IPS-NIHi7 (cell line): ENCODE measurements at regions not wholly inside any gene's neighbourhood (a gene's known extent, or its start where the extent isn't known, plus 50 kb on each side); places are given as distances from the start of the nearest gene placed in this dataset.

Experiments
- DNase-seq: peaks from one replicate; pipeline ENCODE4 v3.0.0; 2012; ENCODE audit warnings: mixed read lengths; ENCODE audit errors: extremely low spot score

DNA sequence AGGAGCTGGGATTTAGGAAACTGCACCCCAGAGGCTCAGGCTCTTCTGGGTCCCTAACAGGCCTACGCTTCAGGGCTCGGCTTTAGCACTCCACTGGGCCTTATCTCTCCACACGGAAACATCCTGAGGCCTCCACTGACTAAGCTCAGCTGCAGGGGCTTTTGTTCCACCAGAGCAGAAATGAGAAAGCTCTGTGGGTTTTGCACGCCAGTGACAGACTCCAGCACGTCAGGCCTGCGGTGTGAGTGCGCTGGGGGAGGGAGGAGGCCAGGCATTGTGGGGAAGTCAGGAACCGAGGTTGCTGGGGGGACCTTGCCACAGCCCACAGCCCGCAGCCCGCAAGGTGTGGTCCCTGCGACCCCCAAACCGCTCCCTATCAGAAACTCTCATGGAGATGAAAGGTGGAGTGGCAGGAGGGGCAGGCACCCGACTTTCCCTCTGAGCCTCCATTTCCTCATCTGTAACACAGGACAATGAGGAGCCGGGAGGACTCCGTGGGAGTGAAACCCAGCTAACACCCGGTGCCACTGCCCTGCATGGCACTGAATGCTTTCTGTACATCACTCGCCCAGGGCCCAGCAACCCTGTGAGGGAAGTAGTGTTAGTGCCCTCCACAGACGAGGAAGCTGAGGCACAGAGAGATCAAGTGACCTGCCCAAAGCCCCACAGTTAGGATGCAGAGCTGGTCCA, 106.5 kb downstream of the TPRA1 start:
- DNase-seq: no peak

DNA sequence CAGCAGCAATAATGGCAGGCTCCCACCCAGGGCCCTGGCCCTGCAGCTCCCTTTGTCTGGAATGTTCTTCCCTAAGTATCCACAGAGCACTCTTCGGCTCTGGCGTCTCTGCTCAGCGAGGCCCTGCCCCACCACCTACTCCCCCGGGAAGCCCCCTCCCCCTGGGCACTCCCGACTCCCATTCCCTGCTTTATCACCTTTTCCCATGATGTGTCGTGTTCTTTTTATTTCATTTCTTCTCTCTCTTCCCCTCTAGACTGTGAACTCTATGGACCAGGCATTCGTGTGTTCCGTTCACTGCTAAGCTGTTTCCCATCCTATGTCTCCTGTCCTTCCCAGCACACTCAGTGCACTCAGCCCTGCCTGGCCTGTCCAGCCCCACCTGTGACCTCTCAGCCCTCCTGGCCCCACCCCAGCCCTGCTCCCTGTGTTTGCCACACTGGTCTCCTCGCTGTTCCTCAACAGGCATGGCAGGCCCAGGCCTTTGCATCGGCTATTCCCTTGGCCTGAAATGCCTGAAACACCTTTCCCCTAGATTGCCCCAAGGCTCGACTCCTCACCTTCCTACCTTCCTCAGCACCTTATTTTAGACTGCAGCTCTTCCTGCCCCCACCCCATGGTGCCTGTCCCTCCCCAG, 107.4 kb downstream of the TPRA1 start:
- no peak for DNase-seq

DNA sequence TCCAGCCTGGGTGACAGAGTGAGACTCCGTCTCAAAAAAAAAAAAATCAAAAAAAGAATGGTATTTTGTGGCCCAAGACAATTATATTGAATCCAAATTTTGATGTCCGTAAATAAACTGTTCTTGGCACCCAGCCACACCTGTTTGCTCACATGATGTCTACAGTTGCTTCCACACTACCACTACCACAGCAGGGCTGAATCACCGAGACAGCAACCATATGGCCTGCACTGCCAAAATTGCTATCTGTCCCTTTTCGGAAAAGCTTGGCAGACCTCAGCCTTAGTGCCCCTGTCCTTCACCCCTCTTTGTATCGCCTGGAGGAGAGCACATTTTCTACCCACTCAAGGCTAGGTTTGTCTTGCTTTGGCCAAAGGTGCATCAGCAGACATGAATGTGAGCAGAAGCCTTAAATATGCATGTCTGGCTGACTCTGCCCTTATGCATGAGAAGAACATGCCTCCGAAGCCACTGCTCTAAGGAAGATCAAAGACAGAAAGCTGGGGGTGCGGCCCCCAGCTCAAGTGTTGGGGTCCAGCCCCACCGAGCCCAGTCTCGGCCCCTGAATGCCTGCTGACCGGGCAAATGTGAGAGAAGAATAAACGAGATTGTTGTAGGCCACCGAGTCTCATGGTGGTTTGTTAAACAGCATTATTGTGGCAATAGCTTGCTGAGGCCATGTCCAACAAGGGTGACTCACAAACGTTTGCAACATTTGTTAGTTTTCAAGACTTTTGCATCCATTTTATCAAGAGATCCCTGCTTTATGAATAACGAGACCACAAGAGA, 108.1 kb downstream of the TPRA1 start:
- DNase-seq: no peak

DNA sequence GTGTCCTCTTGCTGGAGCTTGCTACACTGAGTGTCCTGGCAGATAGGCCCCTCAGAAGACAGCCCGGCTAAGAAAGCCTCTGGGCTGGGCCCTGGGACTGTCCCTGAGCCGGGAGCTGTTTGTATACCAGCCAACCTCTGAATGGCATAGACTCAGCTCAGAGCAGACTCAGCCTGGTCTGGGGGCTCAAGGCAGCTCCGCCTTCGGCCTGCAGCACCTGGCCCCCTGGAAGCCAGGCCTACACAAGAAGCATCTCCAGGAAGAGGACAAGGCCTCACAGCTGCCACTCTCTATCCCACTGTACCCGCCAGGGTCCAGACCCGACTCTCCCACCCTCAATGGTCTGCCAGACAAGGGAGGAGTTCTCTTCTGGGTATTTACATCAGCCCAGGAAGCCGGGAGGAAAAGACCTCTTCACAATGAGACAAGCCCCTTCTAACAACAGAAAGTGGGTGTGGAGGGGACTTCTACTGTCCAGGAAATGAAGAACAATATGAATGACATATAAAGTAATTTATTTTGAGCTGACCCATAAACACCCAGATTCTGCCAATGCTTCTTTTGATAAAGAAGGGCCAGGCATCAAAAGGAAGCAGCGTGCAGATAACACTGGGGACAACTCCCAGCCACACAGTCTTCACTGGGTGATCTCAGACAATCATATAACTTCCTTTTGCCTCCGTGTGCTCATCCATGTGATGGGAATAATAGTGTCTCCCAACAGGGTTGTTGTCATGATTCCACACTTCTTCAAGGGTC, 110.2 kb downstream of the TPRA1 start:
- DNase-seq: no peak

DNA sequence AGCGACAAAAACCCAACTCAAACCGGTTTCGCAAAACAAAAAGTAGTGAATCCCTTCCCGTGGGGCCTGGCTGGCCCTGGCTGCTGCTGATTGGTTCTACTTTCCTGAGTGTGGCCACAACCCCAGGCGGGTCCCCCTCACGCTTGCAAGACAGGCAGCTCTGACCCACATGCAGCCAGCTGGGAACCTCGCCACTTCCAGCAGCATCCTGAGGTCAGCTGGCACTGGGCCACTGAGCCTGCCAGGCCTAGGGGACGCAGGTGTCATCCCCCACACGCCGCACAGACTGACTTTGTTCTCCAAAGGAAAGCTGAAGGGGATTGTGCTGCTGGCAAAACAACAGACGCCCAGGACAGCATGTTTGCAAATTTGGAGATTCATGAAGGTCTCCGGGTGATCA, 111.1 kb downstream of the TPRA1 start:
- peak; percentile 36 for DNase-seq

DNA sequence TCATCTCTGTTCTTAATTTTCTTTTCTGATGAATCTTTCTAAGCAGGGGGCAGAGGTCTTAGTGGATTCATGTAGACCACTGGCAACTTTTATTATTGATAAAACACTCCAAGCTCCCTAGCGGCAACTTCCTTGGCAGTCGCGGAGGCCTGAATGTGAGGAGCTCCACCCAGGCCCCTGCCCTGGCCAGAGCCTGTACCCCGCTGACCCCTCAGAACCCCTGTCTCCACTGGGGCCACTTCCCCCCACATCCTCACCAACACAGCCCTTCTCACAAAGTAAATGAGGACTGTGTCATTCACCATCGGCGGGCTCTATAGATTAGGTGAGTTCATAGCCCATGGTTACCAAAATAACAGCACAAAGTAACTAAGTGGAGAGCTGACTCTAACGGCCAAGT, 111.6 kb downstream of the TPRA1 start:
- DNase-seq: no peak

DNA sequence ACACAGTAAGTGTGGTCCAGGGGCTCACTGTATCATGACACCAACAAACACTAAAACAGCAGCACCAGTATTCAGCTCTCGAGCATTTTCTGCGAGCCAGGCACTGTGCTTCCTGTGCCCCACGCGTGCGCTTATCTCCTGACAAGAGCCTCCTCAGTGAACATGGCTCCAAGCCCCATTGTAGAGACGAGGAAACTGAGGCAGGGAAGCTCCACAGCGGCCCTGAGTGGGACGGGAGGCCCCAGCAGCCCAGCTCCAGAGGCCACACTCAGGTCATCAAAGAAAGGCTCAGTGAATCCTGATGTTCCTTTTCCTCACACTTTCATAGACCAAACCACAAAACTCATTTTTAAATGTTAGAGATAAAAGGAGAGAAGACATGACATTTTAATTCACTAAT, 113.1 kb downstream of the TPRA1 start:
- no peak for DNase-seq

DNA sequence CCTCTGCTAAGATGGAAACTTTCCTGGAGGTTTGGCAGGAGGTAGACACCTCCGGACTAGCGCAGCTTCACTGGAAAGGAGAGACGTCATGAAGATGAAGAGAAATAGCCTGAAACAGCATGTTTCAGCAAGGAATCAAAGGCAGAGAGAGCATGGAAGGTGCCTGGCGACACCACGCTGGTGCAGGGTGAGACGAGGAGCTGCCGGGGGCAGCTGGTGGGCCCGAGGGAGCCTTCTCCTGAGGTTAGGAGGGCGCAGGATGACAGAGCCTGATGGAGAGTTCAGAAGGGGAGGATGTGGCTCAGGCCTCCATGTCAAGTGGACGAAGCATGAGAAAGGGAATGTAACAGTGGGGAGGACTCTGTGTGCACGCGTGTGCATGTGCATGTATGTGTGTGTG, 113.6 kb downstream of the TPRA1 start:
- DNase-seq: no peak

DNA sequence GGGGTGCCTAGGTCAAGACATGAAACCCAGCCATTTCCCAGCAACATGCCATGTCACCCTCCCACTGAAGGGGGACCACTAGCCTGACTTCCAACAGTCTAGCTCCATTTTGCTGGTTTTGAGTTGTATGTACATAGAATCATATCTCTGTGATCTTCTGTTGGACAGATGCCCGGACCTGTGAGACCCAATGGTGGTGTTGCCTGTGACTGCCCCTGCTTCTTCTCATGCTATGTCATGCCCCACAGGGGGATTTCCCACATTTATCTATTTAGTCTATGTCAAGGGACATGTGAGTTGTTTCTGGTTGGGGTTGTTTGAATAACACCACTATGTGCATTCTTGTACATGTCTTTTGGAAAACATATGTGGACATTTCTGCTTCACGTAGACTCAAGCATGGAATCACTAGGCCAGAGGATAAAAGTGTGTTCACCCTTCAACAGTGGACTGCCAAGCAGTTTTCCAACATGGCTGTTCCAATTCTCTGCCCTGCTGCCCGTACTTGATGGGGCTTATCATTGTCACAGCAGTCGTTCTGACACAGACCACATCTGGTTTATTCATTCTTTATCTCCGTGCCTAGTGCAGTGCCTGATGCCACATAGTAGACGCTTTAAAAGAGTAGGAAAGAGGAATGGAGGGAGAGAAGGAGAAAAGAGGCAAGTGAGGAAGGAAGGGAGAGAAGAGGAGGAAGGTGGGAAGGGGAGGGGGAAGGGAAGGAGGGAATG, 114.4 kb downstream of the TPRA1 start:
- DNase-seq: no peak

DNA sequence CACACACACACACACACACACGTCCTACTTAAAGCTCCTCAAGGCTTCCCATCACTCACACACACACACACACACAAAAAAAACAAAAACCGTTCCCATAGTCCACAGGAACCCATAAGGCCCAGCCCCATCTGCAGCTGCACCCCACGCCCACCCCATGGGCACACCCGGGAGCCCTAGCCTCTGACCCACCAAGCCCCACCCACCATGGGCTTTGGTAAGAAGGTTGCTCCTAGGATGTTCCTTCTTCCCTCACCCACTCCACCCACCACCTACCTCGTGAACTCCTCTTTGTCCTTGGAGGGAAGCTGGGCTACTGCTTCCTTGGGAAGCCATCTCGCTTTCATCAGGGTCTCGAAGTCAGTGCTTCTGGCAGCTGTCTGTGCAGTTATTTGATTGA, 115.1 kb downstream of the TPRA1 start:
- no peak for DNase-seq

DNA sequence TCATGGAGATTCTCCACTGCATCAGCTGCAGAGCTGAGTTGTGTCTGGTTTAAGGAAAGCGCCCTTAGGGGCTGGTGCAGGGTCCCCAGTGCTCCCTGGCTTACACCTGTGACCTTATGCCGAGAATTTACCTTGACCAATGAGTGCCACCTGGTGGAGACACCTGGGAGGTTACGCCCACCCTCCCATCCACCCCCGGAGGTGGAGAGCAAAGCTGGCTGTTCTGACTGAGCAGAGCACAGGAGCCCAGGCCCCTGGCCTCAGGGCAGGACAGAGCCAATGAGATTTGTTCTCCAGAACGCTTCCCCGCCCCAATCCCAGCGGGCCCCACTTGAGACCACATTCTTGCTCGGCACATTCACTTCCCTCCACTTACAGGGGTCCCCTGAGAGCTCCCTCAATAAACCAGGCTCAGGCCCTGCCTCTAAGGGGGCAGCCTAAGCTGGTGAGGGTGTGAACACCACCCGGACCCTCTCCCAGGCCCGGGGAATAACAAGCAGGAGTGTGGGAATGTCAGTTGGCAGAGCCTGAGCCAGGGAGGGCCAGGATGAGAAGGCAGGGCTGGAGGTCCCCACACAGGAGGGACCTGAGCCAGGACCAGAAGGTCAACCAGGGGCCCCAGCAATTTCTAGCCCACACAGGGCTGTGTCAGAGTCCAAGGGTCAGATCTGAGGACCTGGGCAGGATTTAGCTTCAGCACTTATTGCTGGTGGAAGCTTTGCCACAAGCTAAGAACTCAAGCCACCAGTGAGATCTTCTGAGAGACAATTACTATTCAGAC, 117.1 kb downstream of the TPRA1 start:
- peak; percentile 96 for DNase-seq

DNA sequence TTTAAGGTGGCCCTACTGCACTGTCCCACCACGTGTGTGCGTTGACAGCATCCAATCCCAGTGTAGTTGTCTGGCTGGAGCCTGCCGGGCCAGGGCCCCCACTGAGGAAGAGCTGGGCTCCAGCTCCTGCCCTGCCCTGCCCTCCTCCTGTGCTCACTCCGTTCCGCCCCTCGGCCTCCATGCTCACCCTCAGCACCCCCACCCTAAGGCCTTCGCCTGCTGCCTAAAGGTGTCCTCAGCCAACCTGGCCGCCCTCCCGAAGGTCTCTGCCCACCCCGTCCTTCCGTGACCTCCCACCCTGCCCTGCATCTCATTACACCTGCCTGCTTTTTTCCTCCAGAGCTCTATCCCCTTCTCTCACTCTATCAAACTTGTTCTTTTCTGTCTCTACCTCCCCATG, 118.0 kb downstream of the TPRA1 start:
- no peak for DNase-seq

DNA sequence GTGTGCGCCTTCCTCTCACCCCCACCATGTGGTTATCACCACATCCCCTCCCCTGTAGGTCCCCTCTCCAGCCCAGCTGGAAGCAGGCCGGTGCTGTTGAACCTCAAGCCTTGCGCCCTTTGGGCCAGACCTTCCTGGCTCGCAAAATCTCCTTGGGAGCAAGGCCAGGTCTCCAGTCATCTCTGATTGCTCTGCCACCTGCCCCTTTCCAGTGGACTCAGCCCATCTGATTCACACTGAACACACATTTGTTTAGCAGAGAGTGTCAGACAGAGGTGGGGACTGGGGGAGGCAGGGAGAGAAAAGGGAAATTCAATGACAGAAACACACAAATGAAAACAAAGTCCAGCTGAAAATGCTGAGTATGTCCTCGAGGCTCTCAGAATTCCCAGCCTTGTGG, 119.4 kb downstream of the TPRA1 start:
- DNase-seq: no peak

DNA sequence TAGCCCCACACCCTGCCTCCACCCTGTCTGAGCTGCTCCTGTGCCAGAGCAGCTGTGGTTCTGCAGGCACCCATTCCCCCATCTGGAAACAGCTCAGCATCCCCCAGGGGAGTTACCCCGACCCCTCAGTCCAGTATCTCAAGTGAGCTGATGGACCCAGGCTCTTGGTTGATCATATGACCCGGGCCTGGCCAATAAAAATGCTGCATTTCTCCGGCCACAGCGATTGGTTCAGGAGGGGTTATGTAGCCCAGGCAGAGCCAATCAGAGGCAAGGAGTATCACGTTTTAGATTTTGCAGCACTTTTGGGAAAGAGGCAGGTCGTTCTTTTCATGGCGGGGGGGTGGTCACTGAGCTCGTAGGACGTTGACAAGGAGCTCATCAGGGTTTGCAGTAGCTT, 120.8 kb downstream of the TPRA1 start:
- no peak for DNase-seq

DNA sequence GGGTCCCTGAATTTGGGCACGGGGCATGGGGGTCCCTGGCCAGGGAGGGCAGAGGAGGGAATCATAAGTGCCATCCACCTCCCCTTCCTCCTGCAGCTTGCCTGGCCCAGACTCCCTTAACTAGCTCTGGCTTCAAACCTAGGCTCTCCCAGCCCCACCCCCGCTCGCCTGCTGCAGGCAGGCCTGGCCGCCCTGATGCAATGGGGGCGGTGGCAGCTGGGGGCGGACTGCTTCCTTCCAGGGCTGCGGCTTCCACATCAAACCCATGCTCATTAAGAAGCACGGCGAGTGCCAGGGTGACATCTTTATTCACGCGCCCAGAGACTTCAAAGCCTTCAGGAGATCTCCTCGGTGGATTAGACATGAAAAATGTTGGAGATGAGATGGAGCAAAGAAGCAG, 123.1 kb downstream of the TPRA1 start:
- peak; percentile 66 for DNase-seq

DNA sequence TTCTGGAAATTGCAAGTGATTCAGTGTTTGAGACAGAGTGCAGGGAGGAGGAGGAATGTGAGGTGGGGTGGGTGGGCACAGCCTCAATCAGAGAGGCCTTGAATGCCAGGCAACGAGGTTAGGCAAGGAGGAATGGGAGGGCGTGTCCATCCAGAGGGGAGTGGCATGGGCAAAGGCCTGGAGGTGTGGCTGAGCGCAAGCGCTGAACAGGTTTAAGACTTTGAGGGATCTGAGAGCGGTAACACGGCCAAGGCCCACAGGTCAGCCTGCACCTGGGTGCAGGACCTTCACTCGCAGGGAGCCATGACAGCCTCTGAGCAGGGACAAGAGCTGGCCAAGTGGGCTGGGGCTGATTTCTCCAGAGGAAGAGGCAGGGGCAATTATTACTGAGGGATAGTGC, 125.9 kb downstream of the TPRA1 start:
- DNase-seq: no peak

DNA sequence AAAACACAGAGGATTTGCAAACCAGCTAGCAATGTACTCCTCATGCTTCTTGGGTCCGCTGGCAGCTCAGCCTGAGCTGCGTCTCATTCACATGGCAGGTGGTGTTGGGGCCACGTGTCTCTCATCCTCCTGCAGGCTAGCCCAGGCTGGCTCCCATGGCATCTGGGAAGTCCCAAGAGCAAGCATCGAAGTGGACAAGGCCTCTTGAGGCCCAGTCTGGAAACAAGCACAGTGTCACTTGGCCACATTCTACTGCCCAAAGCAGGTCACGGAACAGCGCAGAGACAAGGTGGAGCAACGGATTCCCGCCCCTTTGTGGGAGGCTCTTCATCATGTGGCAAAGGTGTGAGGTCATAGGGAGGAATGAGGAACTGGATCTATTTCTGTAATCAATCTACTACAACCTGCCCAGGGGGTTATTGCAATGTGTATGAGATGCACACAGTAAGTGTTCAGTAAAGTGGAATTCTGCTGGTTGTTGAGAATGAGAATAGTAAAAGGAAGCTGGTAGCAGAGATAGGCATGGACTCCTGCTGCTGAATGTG, 128.3 kb downstream of the TPRA1 start:
- no peak for DNase-seq

DNA sequence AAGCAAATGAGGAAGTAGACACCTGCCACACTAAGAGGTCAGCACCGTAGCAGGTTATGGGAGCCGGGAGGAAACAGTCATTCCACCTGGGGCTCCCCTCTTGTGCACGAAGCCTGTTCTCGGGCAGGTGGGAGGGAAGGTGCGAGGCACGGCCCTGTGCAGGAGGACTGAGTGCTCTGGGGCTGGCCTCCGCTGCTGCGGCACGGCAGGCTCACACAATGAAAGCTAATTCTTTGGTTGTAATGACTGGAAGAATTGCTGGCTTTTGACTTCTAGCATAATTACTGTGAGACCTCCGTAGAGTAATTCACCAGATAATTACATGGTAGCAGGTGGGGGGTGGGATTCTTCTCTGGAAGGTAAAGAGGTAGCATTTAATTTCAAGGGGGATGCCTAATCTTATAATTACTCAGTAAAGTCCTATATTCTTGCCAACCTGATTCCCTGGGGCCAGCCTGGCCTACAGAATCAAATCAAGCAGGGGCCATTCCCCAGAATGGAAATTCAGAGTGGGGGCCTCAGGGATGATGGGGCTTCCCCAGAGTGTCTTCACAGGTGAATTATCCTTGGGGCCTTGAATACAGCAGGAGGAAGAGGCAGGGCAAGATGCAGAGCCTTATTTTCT, 129.1 kb downstream of the TPRA1 start:
- DNase-seq: no peak

DNA sequence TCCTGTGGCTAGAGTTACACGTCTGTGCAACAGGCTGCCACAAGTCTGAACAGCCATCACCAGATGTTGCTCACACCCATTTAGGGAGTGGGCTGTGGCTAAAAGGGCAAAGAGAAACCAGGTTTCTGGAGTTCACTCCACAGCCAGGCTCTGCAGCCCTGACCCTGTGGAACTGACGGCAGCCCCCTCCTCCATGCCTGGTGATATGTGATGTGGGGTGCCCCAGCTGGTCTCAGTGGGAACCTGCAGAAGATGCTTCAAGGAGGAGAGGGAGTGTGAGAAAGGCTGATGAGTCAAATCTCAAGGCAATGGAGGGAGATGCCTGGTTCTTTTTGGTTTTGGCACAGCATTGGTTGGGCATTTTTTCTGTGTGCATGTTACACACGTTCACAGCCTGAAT, 130.6 kb downstream of the TPRA1 start:
- no peak for DNase-seq
